Chondrocyte (in vitro differentiated cells): ENCODE measurements at regions not wholly inside any gene's neighbourhood (a gene's known extent, or its start where the extent isn't known, plus 50 kb on each side); places are given as distances from the start of the nearest gene placed in this dataset.

Experiments used
- DNase-seq: peaks from one replicate; pipeline ENCODE4 v3.0.0; 2021; ENCODE audit warnings: mixed read lengths, low spot score
- H3K27ac Mint-ChIP-seq: one replicate; pipeline ENCODE4 v1.8.0; 2021; ENCODE audit warnings: mild to moderate bottlenecking, moderate library complexity, mixed read lengths; ENCODE audit not compliant: unreplicated experiment
- H3K27me3 Mint-ChIP-seq: 2 replicates; pipeline ENCODE4 v1.8.0; 2021; ENCODE audit warnings: low read depth, mixed read lengths
- H3K36me3 Mint-ChIP-seq: 2 replicates; pipeline ENCODE4 v1.8.0; 2021; ENCODE audit warnings: low read depth, mixed read lengths
- H3K4me1 Mint-ChIP-seq: 2 replicates; pipeline ENCODE4 v1.8.0; 2021; ENCODE audit warnings: low read depth, mild to moderate bottlenecking, mixed read lengths
- H3K4me3 Mint-ChIP-seq: one replicate; pipeline ENCODE4 v1.8.0; 2021; ENCODE audit warnings: mild to moderate bottlenecking, moderate library complexity, mixed read lengths; ENCODE audit not compliant: unreplicated experiment
- H3K9me3 Mint-ChIP-seq: 2 replicates; pipeline ENCODE4 v1.8.0; 2021; ENCODE audit warnings: low read depth, mixed read lengths
- CTCF ChIP-seq: fragments of 200-600 bp; sonication (generic); IDR thresholded peaks from 2 replicates; pipeline ENCODE4 v1.5.0; 2021; ENCODE audit warnings: antibody characterized with exemption, mild to moderate bottlenecking, moderate library complexity

GRCh38 chr18:3328532-3328931, 66.6 kb downstream of the MYL12B start:
- peaks cover 6% of the 10 kb centered on the region for H3K4me1 Mint-ChIP-seq
- DNase-seq: no peak
- H3K27me3 Mint-ChIP-seq: no peaks in the 10 kb centered on the region
- no peaks in the 10 kb centered on the region for H3K36me3 Mint-ChIP-seq
- H3K9me3 Mint-ChIP-seq: no peaks in the 10 kb centered on the region
- no peak for TF ChIP-seq CTCF
- no peak overlapping the region for H3K4me3 Mint-ChIP-seq
- H3K27ac Mint-ChIP-seq: no peak overlapping the region

GRCh38 chr18:3329471-3329870, 67.5 kb downstream of the MYL12B start:
- Mint-ChIP-seq H3K27ac (no peak overlapping the region), H3K4me3 (no peak overlapping the region), H3K4me1 (peaks cover 2% of the 10 kb centered on the region), H3K9me3 (no peaks in the 10 kb centered on the region), H3K27me3 (no peaks in the 10 kb centered on the region), H3K36me3 (no peaks in the 10 kb centered on the region)
- no peak for DNase-seq
- no peak for TF ChIP-seq CTCF

- H3K4me3 Mint-ChIP-seq: no peak overlapping the region
- no peak for DNase-seq
- no peaks in the 10 kb centered on the region for H3K9me3 Mint-ChIP-seq
- peaks cover 2% of the 10 kb centered on the region for H3K4me1 Mint-ChIP-seq
- no peaks in the 10 kb centered on the region for H3K36me3 Mint-ChIP-seq
- H3K27me3 Mint-ChIP-seq: no peaks in the 10 kb centered on the region
- no peak overlapping the region for H3K27ac Mint-ChIP-seq
- TF ChIP-seq CTCF: no peak
Observed at GRCh38 chr18:3329872-3330271, 67.9 kb downstream of the MYL12B start.

GRCh38 chr18:3330622-3331021, 68.7 kb downstream of the MYL12B start:
- no peak overlapping the region for H3K27ac Mint-ChIP-seq
- no peak for DNase-seq
- H3K4me3 Mint-ChIP-seq: no peak overlapping the region
- H3K27me3 Mint-ChIP-seq: no peaks in the 10 kb centered on the region
- H3K36me3 Mint-ChIP-seq: no peaks in the 10 kb centered on the region
- TF ChIP-seq CTCF: no peak
- peaks cover 2% of the 10 kb centered on the region for H3K4me1 Mint-ChIP-seq
- H3K9me3 Mint-ChIP-seq: no peaks in the 10 kb centered on the region

- H3K36me3 Mint-ChIP-seq: no peaks in the 10 kb centered on the region
- H3K9me3 Mint-ChIP-seq: no peaks in the 10 kb centered on the region
- DNase-seq: no peak
- no peak for TF ChIP-seq CTCF
- H3K27me3 Mint-ChIP-seq: no peaks in the 10 kb centered on the region
- H3K4me1 Mint-ChIP-seq: peaks cover 2% of the 10 kb centered on the region
- no peak overlapping the region for H3K4me3 Mint-ChIP-seq
- H3K27ac Mint-ChIP-seq: no peak overlapping the region
Observed at GRCh38 chr18:3332376-3332775, 70.4 kb downstream of the MYL12B start.
